Coronary artery (tissue), 2 donors: ENCODE measurements at regions not wholly inside any gene's neighbourhood (a gene's known extent, or its start where the extent isn't known, plus 50 kb on each side); places are given as distances from the start of the nearest gene placed in this dataset.

Experiments used
- DNase-seq: peaks from one replicate; pipeline ENCODE4 v3.0.0-alpha.2; 2017; ENCODE audit warnings: low spot score
- H3K27ac ChIP-seq, 2 donors: fragments of 200-600 bp; sonication (generic); one replicate each; pipeline ENCODE4 v1.5.1; 2016 to 2019
- H3K4me3 ChIP-seq: fragments of 200-600 bp; sonication (generic); 2 replicates; pipeline ENCODE4 v1.5.1; 2016; ENCODE audit warnings: mild to moderate bottlenecking, moderate library complexity
- CTCF ChIP-seq: fragments of 200-600 bp; sonication (generic); IDR thresholded peaks from one replicate; pipeline ENCODE4 v1.5.1; 2019; ENCODE audit warnings: antibody characterized with exemption

GRCh38 chr13:62583466-62583865 lies 1167.8 kb upstream of the PCDH20 start:
- no peak overlapping the region for H3K27ac ChIP-seq
- DNase-seq, result no peak
- H3K4me3 ChIP-seq, result no peak overlapping the region
- TF ChIP-seq CTCF, result no peak

GRCh38 chr13:62578402-62578801 lies 1162.8 kb upstream of the PCDH20 start:
- no peak for TF ChIP-seq CTCF
- no peak overlapping the region for H3K27ac ChIP-seq
- H3K4me3 ChIP-seq, result no peak overlapping the region
- DNase-seq, result no peak

- Histone ChIP-seq H3K27ac (no peak overlapping the region), H3K4me3 (no peak overlapping the region)
- DNase-seq, result no peak
- TF ChIP-seq CTCF, result no peak
Observed at GRCh38 chr13:62564770-62565169, 1149.1 kb upstream of the PCDH20 start.

GRCh38 chr13:62563251-62563650 lies 1147.6 kb upstream of the PCDH20 start:
- H3K27ac ChIP-seq, result no peak overlapping the region
- DNase-seq, result no peak
- no peak overlapping the region for H3K4me3 ChIP-seq
- no peak for TF ChIP-seq CTCF

GRCh38 chr13:62556978-62557377 lies 1141.3 kb upstream of the PCDH20 start:
- TF ChIP-seq CTCF, result no peak
- DNase-seq, result no peak
- H3K27ac ChIP-seq, result no peak overlapping the region
- H3K4me3 ChIP-seq, result no peak overlapping the region

GRCh38 chr13:62551588-62551987 lies 1135.9 kb upstream of the PCDH20 start:
- DNase-seq, result no peak
- H3K4me3 ChIP-seq, result no peak overlapping the region
- no peak overlapping the region for H3K27ac ChIP-seq
- TF ChIP-seq CTCF, result no peak

GRCh38 chr13:62544928-62545327 lies 1129.3 kb upstream of the PCDH20 start:
- Histone ChIP-seq H3K27ac (no peak overlapping the region), H3K4me3 (no peak overlapping the region)
- no peak for TF ChIP-seq CTCF
- DNase-seq, result no peak
